Lung (tissue), 11 donors: ENCODE measurements at regions not wholly inside any gene's neighbourhood (a gene's known extent, or its start where the extent isn't known, plus 50 kb on each side); places are given as distances from the start of the nearest gene placed in this dataset.

Source experiments
- ATAC-seq: fragments of 200-7000 bp; cut with Tn5 transposase; one replicate; pipeline ENCODE4 v1.9.1; 2020; ENCODE audit warnings: moderate number of reproducible peaks; ENCODE audit not compliant: insufficient read depth, low FRiP score
- DNase-seq, 3 donors: peaks; one replicate each; pipeline ENCODE4 v3.0.0-alpha.2; 2013 to 2017
- H3K27ac ChIP-seq, 2 donors: one replicate each; pipeline ENCODE4 v1.5.1; 2013; ENCODE audit warnings: mild to moderate bottlenecking in 2 of 2, moderate library complexity in 2 of 2, control low read depth in 1 of 2, inconsistent platforms in 1 of 2, low read depth in 1 of 2, low read length in 1 of 2
- H3K27me3 ChIP-seq, 3 donors: one replicate each; pipeline ENCODE4 v1.5.1; 2013; ENCODE audit warnings: low read length in 2 of 3; ENCODE audit not compliant: control insufficient read depth in 3 of 3, insufficient read depth in 3 of 3
- H3K36me3 ChIP-seq, 4 donors: one replicate each; pipeline ENCODE4 v1.5.1; 2013; ENCODE audit warnings: low read length in 4 of 4, mild to moderate bottlenecking in 1 of 4, moderate library complexity in 1 of 4; ENCODE audit not compliant: control insufficient read depth in 4 of 4, insufficient read depth in 4 of 4
- H3K4me1 ChIP-seq, 5 donors: one replicate each; pipeline ENCODE4 v1.5.1; 2013; ENCODE audit warnings: low read length in 5 of 5, mild to moderate bottlenecking in 2 of 5, moderate library complexity in 1 of 5; ENCODE audit not compliant: control insufficient read depth in 5 of 5, insufficient read depth in 5 of 5
- H3K4me3 ChIP-seq: one replicate; pipeline ENCODE4 v1.5.1; 2013; ENCODE audit warnings: mild to moderate bottlenecking, control low read depth, moderate library complexity
- H3K9ac ChIP-seq, 2 donors: one replicate each; pipeline ENCODE4 v1.5.1; 2013; ENCODE audit warnings: low read length in 2 of 2, control low read depth in 1 of 2; ENCODE audit not compliant: insufficient read depth in 1 of 2
- H3K9me3 ChIP-seq, 4 donors: one replicate each; pipeline ENCODE4 v1.5.1; 2013; ENCODE audit warnings: low read length in 3 of 4, mild to moderate bottlenecking in 1 of 4, moderate library complexity in 1 of 4; ENCODE audit not compliant: control insufficient read depth in 4 of 4, insufficient read depth in 3 of 4
- CTCF ChIP-seq: IDR thresholded peaks from 2 replicates; pipeline ENCODE4 v1.5.1; 2012; ENCODE audit warnings: mild to moderate bottlenecking; ENCODE audit errors: control extremely low read depth, extremely low read depth
- WGBS, 2 donors: extraction: QIAGEN DNeasy Blood & Tissue Kit; methylation state at CpG; one replicate each; pipeline ENCODE4 v1.1.7; 2013; 5-methylcytosine and 5-hydroxymethylcytosine counted together
- donor health status: control.
- donor health status: control.
- donor health status: Bipolar disorder and iron deficiency.
- donor health status: healthy.
- donor health status: DM: yes; HTN: yes; CAD: no.

- no peak overlapping the region for H3K4me3 ChIP-seq
- DNase-seq (no peak), ATAC-seq (no peak)
- no peaks in the 10 kb centered on the region for H3K36me3 ChIP-seq
- no peaks in the 10 kb centered on the region for H3K4me1 ChIP-seq
- H3K9ac ChIP-seq, result no peak overlapping the region
- H3K27ac ChIP-seq, result no peak overlapping the region
- peaks cover 0 to 2% (median 0%) of the 10 kb centered on the region in 4 donors for H3K9me3 ChIP-seq
- TF ChIP-seq CTCF, result no peak
- no peaks in the 10 kb centered on the region for H3K27me3 ChIP-seq
- WGBS, 2 donors, result 81 to 84% methylated on average over 12 of the region's 12 CpGs
Observed at GRCh38 chr9:79974806-79975422, 403.1 kb downstream of the TLE4 start.

GRCh38 chr9:79973627-79974026 lies 401.9 kb downstream of the TLE4 start:
- Histone ChIP-seq H3K27me3 (no peaks in the 10 kb centered on the region), H3K36me3 (no peaks in the 10 kb centered on the region), H3K9me3 (peaks cover 0 to 2% (median 0%) of the 10 kb centered on the region in 4 donors), H3K9ac (no peak overlapping the region), H3K4me3 (no peak overlapping the region), H3K27ac (no peak overlapping the region), H3K4me1 (no peaks in the 10 kb centered on the region)
- ATAC-seq, result no peak
- TF ChIP-seq CTCF, result no peak
- no peak for DNase-seq
- 95 to 99% methylated on average over 3 of the region's 3 CpGs for WGBS, 2 donors

GRCh38 chr9:79970146-79970425 lies 398.3 kb downstream of the TLE4 start:
- 85 to 94% methylated on average over 2 of the region's 2 CpGs for WGBS, 2 donors
- H3K27me3 ChIP-seq, result no peaks in the 10 kb centered on the region
- H3K4me3 ChIP-seq, result no peak overlapping the region
- H3K4me1 ChIP-seq, result no peaks in the 10 kb centered on the region
- no peaks in the 10 kb centered on the region for H3K36me3 ChIP-seq
- ATAC-seq (no peak), DNase-seq (no peak)
- no peak overlapping the region for H3K9ac ChIP-seq
- H3K27ac ChIP-seq, result no peak overlapping the region
- peaks cover 0 to 2% (median 0%) of the 10 kb centered on the region in 4 donors for H3K9me3 ChIP-seq
- no peak for TF ChIP-seq CTCF
